Right lobe of liver (tissue), 6 donors: ENCODE measurements at regions not wholly inside any gene's neighbourhood (a gene's known extent, or its start where the extent isn't known, plus 50 kb on each side); places are given as distances from the start of the nearest gene placed in this dataset.

ENCODE experiments used
- ATAC-seq, 4 donors: fragments of 200-7000 bp; cut with Tn5 transposase; one replicate each; pipeline ENCODE4 v1.9.1; 2020; ENCODE audit warnings: mild to moderate bottlenecking in 4 of 4, moderate library complexity in 4 of 4
- DNase-seq, 3 donors: peaks; one replicate each; pipeline ENCODE4 v3.0.0-alpha.2; 2020
- H3K27ac ChIP-seq, 3 donors: fragments of 200-600 bp; one replicate each; pipeline ENCODE4 v1.8.0; 2022
- H3K27me3 ChIP-seq, 2 donors: fragments of 200-600 bp; one replicate each; pipeline ENCODE4 v1.8.0; 2022
- H3K36me3 ChIP-seq, 4 donors: fragments of 200-600 bp; sonication (generic) in 1 of 4; one replicate each; pipeline versions ENCODE4 v1.5.1 to v1.8.0; 2017 to 2022; ENCODE audit warnings: control low read depth in 1 of 4
- H3K4me1 ChIP-seq, 4 donors: fragments of 200-600 bp; sonication (generic) in 1 of 4; one replicate each; pipeline versions ENCODE4 v1.5.1 to v1.8.0; 2017 to 2022; ENCODE audit warnings: control low read depth in 1 of 4
- H3K4me3 ChIP-seq, 3 donors: fragments of 200-600 bp; one replicate each; pipeline ENCODE4 v1.8.0; 2022
- H3K9me3 ChIP-seq, 4 donors: fragments of 200-600 bp; sonication (generic) in 1 of 4; one replicate each; pipeline versions ENCODE4 v1.5.1 to v1.8.0; 2017 to 2022; ENCODE audit warnings: control low read depth in 1 of 4
- CTCF ChIP-seq, 4 donors: fragments of 200-600 bp in 3 of 4; fragments of 450-650 bp in 1 of 4; IDR thresholded peaks; one replicate each; pipeline versions ENCODE4 v1.5.1 to v1.8.0; 2016 to 2022; ENCODE audit warnings: antibody characterized with exemption in 4 of 4, mild to moderate bottlenecking in 2 of 4
- POLR2A ChIP-seq: fragments of 450-650 bp; IDR thresholded peaks from one replicate; pipeline ENCODE4 v1.6.1; 2017; ENCODE audit warnings: antibody characterized with exemption, mild to moderate bottlenecking
- WGBS: methylation state at CpG from one replicate; pipeline ENCODE4 v1.1.6; 2018; ENCODE audit warnings: low coverage, low lambda C conversion rate; ENCODE audit not compliant: insufficient coverage; ENCODE audit errors: missing lambda C conversion rate; 5-methylcytosine and 5-hydroxymethylcytosine counted together
- intact Hi-C, 2 donors: fragments of 100-400 bp; cut with DNase I; formaldehyde crosslinking; loops; one replicate each; pipeline versions ENCODE4 v1.11.2 to v1.14.1; 2022
- donor health status: DM: no; HTN: yes; CAD: no.
- donor health status: DM: no; HTN: no; CAD: no.
- donor health status: DM: no; HTN: no; CAD: no.
- donor health status: DM: no; HTN: yes; CAD: no.
- donor health status: DM: no; HTN: yes; CAD: no.

DNA sequence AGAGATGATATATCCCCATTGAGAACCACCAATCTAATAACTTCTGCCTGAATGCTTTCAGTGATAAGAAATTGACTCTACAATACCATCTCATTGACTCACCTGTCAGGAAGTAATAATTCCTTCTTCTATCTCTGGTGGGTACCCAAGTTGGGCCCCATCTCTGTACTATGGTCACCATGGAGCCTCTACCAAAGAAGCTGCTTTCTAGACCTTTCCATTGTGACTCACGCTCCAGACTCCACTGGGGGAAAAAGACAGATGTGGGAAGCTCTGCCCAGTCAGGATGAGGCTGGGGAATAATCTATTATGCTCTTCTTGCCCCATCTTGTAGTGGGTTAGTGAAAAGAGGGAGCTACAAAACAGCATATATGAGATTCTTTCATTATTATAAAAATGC lies 100.4 kb downstream of the COPRS start:
- TF ChIP-seq POLR2A, result no peak
- no peak for TF ChIP-seq CTCF (IDR thresholded peaks at IDR 0.05)
- WGBS, result 100% methylated on average over 1 of the region's 1 CpG
- no peak for DNase-seq
- Histone ChIP-seq H3K4me3 (no peak overlapping the region), H3K4me1 (peaks cover 0 to under 1% (median 0%) of the 10 kb centered on the region in 4 donors), H3K36me3 (no peaks in the 10 kb centered on the region), H3K27me3 (no peaks in the 10 kb centered on the region), H3K27ac (no peak overlapping the region), H3K9me3 (no peaks in the 10 kb centered on the region)
- no peak for ATAC-seq
- intact Hi-C loops, result no loop called here

GRCh38 chr17:31757097-31757496 lies 101.9 kb downstream of the COPRS start:
- TF ChIP-seq POLR2A, result no peak
- TF ChIP-seq CTCF (IDR thresholded peaks at IDR 0.05), result no peak
- H3K27me3 ChIP-seq, result no peaks in the 10 kb centered on the region
- H3K9me3 ChIP-seq, result no peaks in the 10 kb centered on the region
- intact Hi-C loops, result no loop called here
- no peak overlapping the region for H3K4me3 ChIP-seq
- H3K4me1 ChIP-seq, result peaks cover 0 to 8% (median 0%) of the 10 kb centered on the region in 4 donors
- no peak overlapping the region for H3K27ac ChIP-seq
- H3K36me3 ChIP-seq, result no peaks in the 10 kb centered on the region
- no peak for DNase-seq
- no peak for ATAC-seq
- 100% methylated on average over 2 of the region's 2 CpGs for WGBS

DNA sequence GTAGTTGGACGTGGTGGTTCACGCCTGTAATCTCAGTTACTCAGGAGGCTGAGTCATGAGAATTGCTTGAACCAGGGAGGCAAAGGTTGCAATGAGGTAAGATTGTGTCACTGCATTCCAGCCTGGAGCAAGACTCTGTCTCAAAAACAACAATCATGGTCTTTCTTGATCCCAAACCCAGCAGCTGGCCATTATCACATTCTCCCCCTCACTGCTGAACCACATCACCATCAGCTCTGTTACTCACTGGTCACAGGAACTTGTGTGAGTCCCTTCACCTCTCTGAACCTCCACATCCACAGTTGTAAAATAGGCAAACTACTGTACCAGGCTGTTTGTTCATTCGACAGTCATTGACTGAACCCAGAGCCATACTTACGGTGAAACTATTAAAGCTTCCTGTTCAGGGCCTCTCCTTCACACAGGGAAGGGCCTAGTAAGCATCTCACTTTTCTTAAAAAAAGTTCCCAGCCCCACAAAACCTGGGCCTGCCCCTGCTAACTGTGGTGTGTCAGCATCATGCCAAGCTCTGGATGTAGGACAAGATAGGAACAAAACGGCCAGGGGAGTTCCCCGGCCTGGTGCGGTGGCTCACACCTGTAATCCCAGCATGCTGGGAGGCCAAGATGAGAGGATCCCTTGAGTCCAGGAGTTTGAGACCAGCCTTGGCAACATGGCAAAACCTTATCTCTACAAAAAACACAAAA lies 104.7 kb downstream of the COPRS start:
- ATAC-seq, result peak in 1 of 4 donors; percentile 52
- WGBS, result 82% methylated on average over 4 of the region's 7 CpGs
- peaks cover 0 to 8% (median 0%) of the 10 kb centered on the region in 4 donors for H3K4me1 ChIP-seq
- H3K27ac ChIP-seq, result no peak overlapping the region
- intact Hi-C loops, result no loop called here
- TF ChIP-seq CTCF (IDR thresholded peaks at IDR 0.05) (no peak), POLR2A (no peak)
- H3K27me3 ChIP-seq, result no peaks in the 10 kb centered on the region
- DNase-seq, result no peak
- H3K4me3 ChIP-seq, result no peak overlapping the region
- no peaks in the 10 kb centered on the region for H3K36me3 ChIP-seq
- no peaks in the 10 kb centered on the region for H3K9me3 ChIP-seq

DNA sequence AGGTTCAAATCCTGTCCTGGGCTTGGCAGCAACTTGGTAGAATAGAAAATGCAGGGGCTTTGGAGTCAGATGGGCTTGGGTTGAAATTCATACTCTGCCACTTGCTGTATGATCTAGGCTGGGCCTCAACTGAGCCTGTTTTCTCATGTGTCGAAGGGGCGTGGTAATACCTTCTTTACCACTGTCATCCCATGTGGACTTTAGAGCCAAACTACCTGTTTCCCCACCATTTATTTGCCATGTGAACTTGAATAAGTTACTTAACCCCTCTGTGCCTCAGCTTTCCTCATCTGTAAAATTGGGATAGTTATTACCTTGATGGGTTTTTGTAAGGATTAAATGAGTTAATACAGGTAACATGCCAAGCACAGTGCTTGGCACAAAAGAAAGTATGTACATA lies 106.0 kb downstream of the COPRS start:
- Histone ChIP-seq H3K27ac (no peak overlapping the region), H3K27me3 (no peaks in the 10 kb centered on the region), H3K36me3 (no peaks in the 10 kb centered on the region), H3K4me3 (no peak overlapping the region), H3K4me1 (peaks cover 0 to 14% (median 0%) of the 10 kb centered on the region in 4 donors), H3K9me3 (no peaks in the 10 kb centered on the region)
- peak; percentile 44 to 76 (median 74) for ATAC-seq
- no peak for DNase-seq
- TF ChIP-seq CTCF (IDR thresholded peaks at IDR 0.05) (no peak), POLR2A (no peak)
- intact Hi-C loops, result no loop called here
- 17% methylated on average over 2 of the region's 2 CpGs for WGBS
